ENCODE measurements at regions not wholly inside any gene's neighbourhood (a gene's known extent, or its start where the extent isn't known, plus 50 kb on each side); places are given as distances from the start of the nearest gene placed in this dataset.

- peaks cover 15 to 29% of the 10 kb centered on the region in 2 experiments for H3K27me3 ChIP-seq (ENCODE audit: control insufficient read depth in 2 of 2, insufficient read depth in 2 of 2, low read length in 2 of 2)
- H3K4me3 ChIP-seq, result no peak overlapping the region
- CTCF ChIA-PET (ENCODE audit: low intra/inter-chr PET ratio), result no interaction called here
- no peak overlapping the region for H3K4me2 ChIP-seq (ENCODE audit: insufficient read depth, low read length)
- under 1% methylated on average over 9 of the region's 9 CpGs for WGBS (ENCODE audit: insufficient coverage, low coverage, missing lambda C conversion rate)
- H3K4me1 ChIP-seq (replicated peaks in 1 of 2; ENCODE audit: control insufficient read depth in 2 of 2, insufficient read depth in 2 of 2, low read length in 2 of 2), result no peaks in the 10 kb centered on the region
- H3K9ac ChIP-seq (ENCODE audit: insufficient read depth in 1 of 2, low read depth in 2 of 2, low read length in 2 of 2), result no peak overlapping the region
- H4K20me1 ChIP-seq (replicated peaks; ENCODE audit: control insufficient read depth, insufficient read depth, low read length), result no peaks in the 10 kb centered on the region; the same call in 1 of the 2 replicates
- no peaks in the 10 kb centered on the region for H3K9me3 ChIP-seq (replicated peaks; ENCODE audit: control insufficient read depth, insufficient read depth, low read depth, low read length)
- no peak for DNase-seq (ENCODE audit: extremely low read depth in 1 of 4, low spot score in 3 of 4)
- H3K79me2 ChIP-seq (ENCODE audit: control insufficient read depth, insufficient read depth, low read length), result no peaks in the 10 kb centered on the region
- H3K27ac ChIP-seq (ENCODE audit: extremely low read depth, low read depth, low read length), result no peak overlapping the region
- H3K36me3 ChIP-seq (ENCODE audit: control insufficient read depth, insufficient read depth, low read length), result no peaks in the 10 kb centered on the region
- no peak overlapping the region for H2AFZ ChIP-seq (ENCODE audit: low read depth, low read length)
- no TSS peak for BruUV-seq (replicated peaks)
- no peak for ATAC-seq
- no peak for FAIRE-seq
- intact Hi-C loops (cut with micrococcal nuclease), result no loop called here
- POLR2A ChIA-PET, result no interaction called here
- in situ Hi-C loops (cut with MboI), result no loop called here
- H3K9me1 ChIP-seq (ENCODE audit: control insufficient read depth, insufficient read depth, low read length), result no peaks in the 10 kb centered on the region
- TF ChIP-seq ZBTB43 (CRISPR knock-in tag; IDR thresholded peaks at IDR 0.05) (no peak), ZNF316 (IDR thresholded peaks at IDR 0.05) (no peak), PML (IDR thresholded peaks at IDR 0.05; ENCODE audit: low read length) (no peak), THAP7 (CRISPR knock-in tag; IDR thresholded peaks at IDR 0.05) (no peak), SRSF7 (optimal IDR thresholded peaks at IDR 0.05; ENCODE audit: low read depth, low read length) (no peak), GATAD2B (IDR thresholded peaks at IDR 0.05; ENCODE audit: borderline replicate concordance) (no peak), SIN3A (IDR thresholded peaks at IDR 0.05; ENCODE audit: borderline replicate concordance in 2 of 2, control insufficient read depth in 1 of 2, low read depth in 2 of 2, low read length in 2 of 2) (no peak), USF2 (CRISPR knock-in tag; IDR thresholded peaks at IDR 0.05) (no peak), CBX2 (IDR thresholded peaks at IDR 0.05; ENCODE audit: insufficient read depth, low read length, poor library complexity, severe bottlenecking) (no peak), FOXJ3 (CRISPR knock-in tag; IDR thresholded peaks at IDR 0.05) (no peak), REST (IDR thresholded peaks at IDR 0.05; ENCODE audit: borderline replicate concordance) (no peak), REST (CRISPR knock-in tag; IDR thresholded peaks at IDR 0.05; ENCODE audit: low read depth) (no peak), EGR1 (conservative IDR thresholded peaks at IDR 0.05) (no peak)
These were observed 303.2 kb downstream of the MAF start for GRCh38 chr16:79297296-79297695.
